ENCODE measurements at regions not wholly inside any gene's neighbourhood (a gene's known extent, or its start where the extent isn't known, plus 50 kb on each side); places are given as distances from the start of the nearest gene placed in this dataset.

DNA sequence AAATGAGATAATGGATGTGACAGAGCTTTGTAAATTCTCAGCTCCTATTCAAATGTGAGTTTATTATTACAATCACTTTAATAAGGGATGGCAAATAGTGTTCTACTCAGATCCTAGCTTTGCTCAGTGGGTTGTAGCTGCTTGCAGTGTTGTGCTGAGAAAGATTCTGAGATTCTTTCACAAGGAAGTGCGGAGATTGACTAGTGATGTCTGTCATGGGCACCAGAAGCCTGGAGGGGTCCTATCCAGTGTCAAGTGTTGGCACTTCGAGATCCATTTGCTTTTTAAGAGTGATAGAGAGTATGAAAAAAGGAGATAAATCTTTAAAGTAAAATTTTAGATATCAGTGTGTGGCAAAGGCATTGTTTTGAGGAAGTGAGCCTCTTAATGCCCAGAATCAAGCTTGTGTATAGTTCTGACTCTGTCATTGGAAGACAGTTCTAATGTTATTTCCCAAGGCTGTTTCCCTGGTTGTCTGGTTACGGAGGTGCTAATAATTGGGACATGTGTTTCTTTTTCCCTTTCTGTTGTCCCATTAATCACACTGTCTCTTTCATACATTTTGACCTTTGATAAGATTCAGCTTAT is 181.7 kb upstream of the SPRED2 start:
- Histone ChIP-seq H3K27ac (no peak overlapping the region), H3K4me3 (no peak overlapping the region)
- DNase-seq (ENCODE audit: low spot score), result no peak
- TF ChIP-seq CTCF (IDR thresholded peaks at IDR 0.05), result no peak

DNA sequence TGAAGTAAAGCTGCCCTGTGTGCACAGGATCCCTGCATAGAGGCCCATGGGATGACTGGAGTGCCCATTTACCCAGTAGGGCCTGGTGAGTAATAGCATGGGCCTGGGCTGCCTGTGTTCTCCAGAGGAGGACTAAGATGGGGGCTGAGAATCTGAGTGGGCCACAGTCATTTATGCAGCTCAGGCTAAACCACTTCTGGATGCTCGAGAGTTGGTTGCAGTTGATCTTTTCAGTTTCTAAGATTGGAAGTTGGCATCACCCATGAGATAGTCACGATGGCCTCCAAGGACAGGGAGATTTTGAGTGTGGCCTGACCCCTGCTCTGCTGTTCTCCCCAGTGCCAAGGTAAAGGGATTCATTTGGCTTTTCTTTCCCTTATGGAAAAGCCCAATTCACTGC is 179.1 kb upstream of the SPRED2 start:
- Histone ChIP-seq H3K27ac (peak overlapping the region; percentile 3 to 49), H3K4me3 (no peak overlapping the region)
- no peak for DNase-seq (ENCODE audit: low spot score)
- no peak for TF ChIP-seq CTCF (IDR thresholded peaks at IDR 0.05)

DNA sequence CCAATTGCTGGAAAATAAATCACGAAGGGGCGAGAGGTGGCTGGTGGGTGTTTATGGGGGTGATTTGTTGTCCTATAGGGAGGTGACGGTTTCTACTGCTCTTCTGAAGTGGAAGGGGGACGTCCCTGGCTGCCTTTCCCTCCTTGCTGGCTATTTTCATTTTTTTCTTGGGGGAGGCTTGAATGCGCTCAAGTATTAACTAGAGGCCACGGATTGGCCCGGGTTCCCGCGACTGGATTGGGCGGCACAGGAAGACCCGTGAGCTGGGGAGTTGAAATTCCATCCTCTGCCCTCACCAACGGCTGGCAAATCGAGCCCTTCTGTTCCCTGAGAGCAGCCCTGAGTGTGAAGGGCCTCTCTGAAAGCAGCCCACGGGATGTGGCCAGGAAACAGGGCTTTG is 176.5 kb upstream of the SPRED2 start:
- H3K27ac ChIP-seq, result peak overlapping the region; percentile 71 to 89
- no peak for DNase-seq (ENCODE audit: low spot score)
- no peak for TF ChIP-seq CTCF (IDR thresholded peaks at IDR 0.05)
- peak overlapping the region; percentile 48 for H3K4me3 ChIP-seq

- DNase-seq (ENCODE audit: low spot score), result no peak
- peak overlapping the region; percentile 48 for H3K4me3 ChIP-seq
- H3K27ac ChIP-seq, result peak overlapping the region; percentile 71 to 89
- no peak for TF ChIP-seq CTCF (IDR thresholded peaks at IDR 0.05)
These were observed 176.1 kb upstream of the SPRED2 start for GRCh38 chr2:65608466-65608865.

DNA sequence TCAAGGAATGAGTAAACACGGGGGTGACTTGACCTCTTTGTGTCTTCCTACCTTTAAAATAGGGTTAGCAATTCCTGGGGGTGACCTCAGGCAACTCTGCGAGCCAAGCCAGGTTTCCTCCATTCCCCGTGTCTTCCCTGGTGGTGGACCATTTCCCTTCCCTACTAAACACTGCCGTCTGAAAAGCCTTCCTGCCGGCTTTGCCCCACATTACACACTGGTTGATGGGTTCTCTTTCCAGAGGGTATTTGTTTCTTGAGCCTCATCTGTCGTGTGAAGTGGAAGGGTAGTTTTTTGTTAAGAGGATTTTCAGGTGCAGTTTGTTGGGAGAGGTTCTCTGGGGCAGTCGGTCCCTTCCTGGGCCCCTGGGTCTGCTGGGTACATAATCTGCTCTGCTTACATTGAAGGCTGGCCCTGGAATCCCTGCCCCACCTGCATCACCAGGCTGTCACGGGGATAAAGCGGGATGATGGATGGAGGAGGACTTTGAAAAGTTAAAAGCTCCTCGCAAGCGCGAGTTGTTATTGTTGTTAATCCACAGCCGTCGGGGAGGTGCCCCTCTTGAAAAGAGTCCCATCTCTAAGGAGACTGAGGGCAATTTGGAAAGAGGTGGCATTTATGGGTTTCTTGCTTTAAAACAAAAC is 175.4 kb upstream of the SPRED2 start:
- Histone ChIP-seq H3K27ac (peak overlapping the region; percentile 71 to 89), H3K4me3 (no peak overlapping the region)
- DNase-seq (ENCODE audit: low spot score), result no peak
- TF ChIP-seq CTCF (IDR thresholded peaks at IDR 0.05), result no peak

GRCh38 chr2:65605743-65606058 is 173.3 kb upstream of the SPRED2 start:
- H3K27ac ChIP-seq, result peak overlapping the region; percentile 40 to 77
- TF ChIP-seq CTCF (IDR thresholded peaks at IDR 0.05), result no peak
- no peak for DNase-seq (ENCODE audit: low spot score)

GRCh38 chr2:65605058-65605742 is 172.8 kb upstream of the SPRED2 start:
- H3K4me3 ChIP-seq, result no peak overlapping the region
- no peak for TF ChIP-seq CTCF (IDR thresholded peaks at IDR 0.05)
- peak overlapping the region; percentile 40 to 77 for H3K27ac ChIP-seq
- DNase-seq (ENCODE audit: low spot score), result no peak

More at GRCh38 chr2:65605743-65606058, 173.3 kb upstream of the SPRED2 start:
- H3K4me3 ChIP-seq, result no peak overlapping the region

All from coronary artery (tissue), 2 donors.